Astrocyte (in vitro differentiated cells and primary cell): ENCODE measurements at regions not wholly inside any gene's neighbourhood (a gene's known extent, or its start where the extent isn't known, plus 50 kb on each side); places are given as distances from the start of the nearest gene placed in this dataset.

Experiments used
- EZH2 ChIP-seq: IDR thresholded peaks from 2 replicates; pipeline ENCODE4 v1.6.1; 2012; ENCODE audit warnings: mild to moderate bottlenecking, low read length, inconsistent platforms; ENCODE audit not compliant: insufficient read depth
- TF ChIP-seq, protein P1 (sequence below): IDR thresholded peaks from 2 replicates; pipeline ENCODE4 v1.5.1; 2011; ENCODE audit warnings: low read depth, mild to moderate bottlenecking, inconsistent platforms, low read length, moderate library complexity; ENCODE audit not compliant: insufficient read depth

DNA sequence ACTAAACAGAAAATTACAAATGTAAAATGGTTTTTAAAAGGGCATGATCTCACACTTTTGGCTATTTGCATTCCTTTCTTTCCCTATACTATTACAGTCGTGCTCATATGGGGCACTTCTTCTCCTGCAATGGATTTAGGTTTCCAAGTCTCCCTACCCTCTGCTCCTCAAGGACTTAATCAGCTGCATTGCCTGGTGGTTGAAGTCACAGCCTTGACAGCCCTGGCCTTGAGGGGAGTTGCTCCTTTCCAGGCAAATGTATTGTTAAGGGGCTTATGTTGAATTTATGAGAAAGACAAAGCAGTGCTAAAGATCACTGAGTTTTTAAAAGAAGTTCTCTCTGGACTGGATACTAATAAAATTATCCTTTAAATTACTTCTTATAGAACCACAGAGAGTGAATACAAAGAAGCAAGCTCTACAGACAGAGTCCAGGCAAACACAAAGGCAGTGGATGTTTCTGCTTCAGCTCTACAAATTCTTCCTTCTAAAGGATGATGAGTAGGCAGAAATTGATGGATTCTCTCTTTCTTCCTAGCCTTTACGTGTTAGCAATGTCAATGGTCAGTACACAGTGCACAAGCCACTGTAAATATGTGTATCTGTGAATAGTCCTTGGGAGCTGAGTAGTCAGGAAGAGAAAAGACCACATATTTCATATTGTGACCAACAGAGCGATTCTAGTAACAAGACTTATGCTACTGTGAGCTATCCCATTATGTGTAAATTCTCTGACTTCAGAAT lies 390.9 kb downstream of the TBC1D4 start:
- no peak for TF ChIP-seq EZH2
- TF ChIP-seq, protein P1, sequence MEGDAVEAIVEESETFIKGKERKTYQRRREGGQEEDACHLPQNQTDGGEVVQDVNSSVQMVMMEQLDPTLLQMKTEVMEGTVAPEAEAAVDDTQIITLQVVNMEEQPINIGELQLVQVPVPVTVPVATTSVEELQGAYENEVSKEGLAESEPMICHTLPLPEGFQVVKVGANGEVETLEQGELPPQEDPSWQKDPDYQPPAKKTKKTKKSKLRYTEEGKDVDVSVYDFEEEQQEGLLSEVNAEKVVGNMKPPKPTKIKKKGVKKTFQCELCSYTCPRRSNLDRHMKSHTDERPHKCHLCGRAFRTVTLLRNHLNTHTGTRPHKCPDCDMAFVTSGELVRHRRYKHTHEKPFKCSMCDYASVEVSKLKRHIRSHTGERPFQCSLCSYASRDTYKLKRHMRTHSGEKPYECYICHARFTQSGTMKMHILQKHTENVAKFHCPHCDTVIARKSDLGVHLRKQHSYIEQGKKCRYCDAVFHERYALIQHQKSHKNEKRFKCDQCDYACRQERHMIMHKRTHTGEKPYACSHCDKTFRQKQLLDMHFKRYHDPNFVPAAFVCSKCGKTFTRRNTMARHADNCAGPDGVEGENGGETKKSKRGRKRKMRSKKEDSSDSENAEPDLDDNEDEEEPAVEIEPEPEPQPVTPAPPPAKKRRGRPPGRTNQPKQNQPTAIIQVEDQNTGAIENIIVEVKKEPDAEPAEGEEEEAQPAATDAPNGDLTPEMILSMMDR = no peak
